Upper lobe of left lung (tissue), 4 donors: ENCODE measurements at regions not wholly inside any gene's neighbourhood (a gene's known extent, or its start where the extent isn't known, plus 50 kb on each side); places are given as distances from the start of the nearest gene placed in this dataset.

Experiments used
- CTCF ChIP-seq, 6 experiments: fragments of 450-650 bp in 4 of 6; fragments of 200-600 bp in 2 of 6; sonication (generic) in 2 of 6; IDR thresholded peaks; one replicate each; pipeline ENCODE4 v1.5.1; 2016 to 2019; ENCODE audit warnings: antibody characterized with exemption in 6 of 6
- POLR2A ChIP-seq, 4 donors: fragments of 450-650 bp; IDR thresholded peaks; one replicate each; pipeline ENCODE4 v1.5.1; 2016 to 2017; ENCODE audit warnings: antibody characterized with exemption in 4 of 4, mild to moderate bottlenecking in 2 of 4
- POLR2AphosphoS5 ChIP-seq, 2 donors: sonication (generic); formaldehyde crosslinking; IDR thresholded peaks; one replicate each; pipeline ENCODE4 v1.5.1; 2017; ENCODE audit warnings: antibody characterized with exemption in 2 of 2

- no peak for TF ChIP-seq CTCF (IDR thresholded peaks at IDR 0.05)
- no peak for TF ChIP-seq POLR2AphosphoS5 (IDR thresholded peaks at IDR 0.05)
- TF ChIP-seq POLR2A (IDR thresholded peaks at IDR 0.05): no peak
These were observed 127.6 kb upstream of the JCAD start for GRCh38 chr10:30187010-30187409.
